ENCODE measurements at regions not wholly inside any gene's neighbourhood (a gene's known extent, or its start where the extent isn't known, plus 50 kb on each side); places are given as distances from the start of the nearest gene placed in this dataset.

- TF ChIP-seq CTCF (IDR thresholded peaks at IDR 0.05) (no peak), EP300 (IDR thresholded peaks at IDR 0.05) (no peak), POLR2A (IDR thresholded peaks at IDR 0.05) (no peak)
These were observed 145.8 kb upstream of the SLC30A5 start for GRCh38 chr5:68947986-68948385.

All from ovary (tissue), 3 donors.